GM12878 (cell line): ENCODE measurements at regions not wholly inside any gene's neighbourhood (a gene's known extent, or its start where the extent isn't known, plus 50 kb on each side); places are given as distances from the start of the nearest gene placed in this dataset.

ENCODE experiments used
- EP300 ChIP-seq, 2 experiments: fragments of 150-350 bp in 1 of 2; IDR thresholded peaks; 2 replicates each; pipeline ENCODE4 v1.6.1; 2011 to 2012; ENCODE audit warnings: low read depth in 2 of 2, low read length in 2 of 2, borderline replicate concordance in 1 of 2, improper control_type of control experiment in 1 of 2, inconsistent platforms in 1 of 2; ENCODE audit not compliant: control insufficient read depth in 1 of 2
- HCFC1 ChIP-seq: fragments of 150-350 bp; IDR thresholded peaks from 2 replicates; pipeline ENCODE4 v1.6.1; 2014; ENCODE audit warnings: low read length
- IKZF2 ChIP-seq, 2 experiments: fragments of 450-650 bp; IDR thresholded peaks; 2 replicates each; pipeline ENCODE4 v1.6.1; 2017; ENCODE audit warnings: mild to moderate bottlenecking in 2 of 2, moderate library complexity in 2 of 2
- NR2F1 ChIP-seq: fragments of 450-650 bp; conservative IDR thresholded peaks from 2 replicates; pipeline ENCODE4 v1.6.1; 2017; ENCODE audit warnings: mild to moderate bottlenecking
- POLR2A ChIP-seq: IDR thresholded peaks from 2 replicates; pipeline ENCODE4 v1.6.1; 2011; ENCODE audit warnings: low read depth, mild to moderate bottlenecking, low read length
- SIN3A ChIP-seq: IDR thresholded peaks from 2 replicates; pipeline ENCODE4 v1.6.1; 2012; ENCODE audit warnings: low read depth, low read length, improper control_type of control experiment
- SMC3 ChIP-seq: IDR thresholded peaks from 2 replicates; pipeline ENCODE4 v1.6.1; 2011; ENCODE audit warnings: low read length, improper control_type of control experiment, borderline replicate concordance
- SRF ChIP-seq, 2 experiments: IDR thresholded peaks; 2 replicates each; pipeline ENCODE4 v1.6.1; 2011; ENCODE audit warnings: low read depth in 2 of 2, low read length in 2 of 2, mild to moderate bottlenecking in 1 of 2, moderate library complexity in 1 of 2
- SUZ12 ChIP-seq: fragments of 200-600 bp; sonication (generic); IDR thresholded peaks from one replicate; pipeline ENCODE4 v1.6.1; 2018; ENCODE audit warnings: antibody characterized with exemption, mild to moderate bottlenecking; ENCODE audit not compliant: unreplicated experiment
- TF ChIP-seq, protein P1 (sequence below), 3 experiments: IDR thresholded peaks in 2 of 3; conservative IDR thresholded peaks in 1 of 3; 2 replicates each; pipeline ENCODE4 v1.5.1; 2011; ENCODE audit warnings: low read depth in 3 of 3, low read length in 3 of 3, mild to moderate bottlenecking in 3 of 3, control low read depth in 2 of 3, moderate library complexity in 2 of 3, inconsistent platforms in 1 of 3, mixed read lengths in 1 of 3; ENCODE audit not compliant: control insufficient read depth in 2 of 3, insufficient read depth in 1 of 3; ENCODE audit errors: extremely low read depth in 1 of 3
- TF ChIP-seq, protein P2 (sequence below): IDR thresholded peaks from 2 replicates; pipeline ENCODE4 v1.6.1; 2012; ENCODE audit warnings: mild to moderate bottlenecking, low read depth, low read length
- TF ChIP-seq, protein P3 (sequence below): IDR thresholded peaks from 2 replicates; pipeline ENCODE4 v1.6.1; 2012; ENCODE audit warnings: low read length, inconsistent platforms

DNA sequence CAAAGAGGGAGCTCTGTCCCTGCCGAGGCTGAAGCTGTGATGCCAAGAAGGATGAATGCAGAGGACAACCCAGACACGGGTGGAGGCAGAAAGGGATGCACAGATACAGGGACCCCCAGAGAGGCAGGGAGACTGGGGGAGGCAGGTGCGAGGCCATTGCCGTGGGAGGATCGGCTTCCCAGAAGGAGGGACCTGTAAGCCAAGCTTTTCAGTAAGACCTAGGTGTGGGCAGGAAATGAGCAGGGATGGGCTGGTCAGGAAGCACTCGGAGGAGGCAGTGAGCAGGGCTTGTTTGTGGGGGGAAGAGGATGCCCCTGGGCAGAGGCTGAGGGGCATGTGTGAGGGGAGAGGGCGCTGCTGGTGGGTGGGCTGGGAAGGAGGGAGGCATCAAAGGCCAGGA, 67.7 kb upstream of the WNT4 start:
- TF ChIP-seq, protein P1, sequence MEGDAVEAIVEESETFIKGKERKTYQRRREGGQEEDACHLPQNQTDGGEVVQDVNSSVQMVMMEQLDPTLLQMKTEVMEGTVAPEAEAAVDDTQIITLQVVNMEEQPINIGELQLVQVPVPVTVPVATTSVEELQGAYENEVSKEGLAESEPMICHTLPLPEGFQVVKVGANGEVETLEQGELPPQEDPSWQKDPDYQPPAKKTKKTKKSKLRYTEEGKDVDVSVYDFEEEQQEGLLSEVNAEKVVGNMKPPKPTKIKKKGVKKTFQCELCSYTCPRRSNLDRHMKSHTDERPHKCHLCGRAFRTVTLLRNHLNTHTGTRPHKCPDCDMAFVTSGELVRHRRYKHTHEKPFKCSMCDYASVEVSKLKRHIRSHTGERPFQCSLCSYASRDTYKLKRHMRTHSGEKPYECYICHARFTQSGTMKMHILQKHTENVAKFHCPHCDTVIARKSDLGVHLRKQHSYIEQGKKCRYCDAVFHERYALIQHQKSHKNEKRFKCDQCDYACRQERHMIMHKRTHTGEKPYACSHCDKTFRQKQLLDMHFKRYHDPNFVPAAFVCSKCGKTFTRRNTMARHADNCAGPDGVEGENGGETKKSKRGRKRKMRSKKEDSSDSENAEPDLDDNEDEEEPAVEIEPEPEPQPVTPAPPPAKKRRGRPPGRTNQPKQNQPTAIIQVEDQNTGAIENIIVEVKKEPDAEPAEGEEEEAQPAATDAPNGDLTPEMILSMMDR (IDR thresholded peaks at IDR 0.05 in 2 of 3, conservative IDR thresholded peaks at IDR 0.05 in 1 of 3; ENCODE audit: control insufficient read depth in 2 of 3, extremely low read depth in 1 of 3, insufficient read depth in 1 of 3, low read depth in 3 of 3, low read length in 3 of 3): no peak
- TF ChIP-seq, protein P2, sequence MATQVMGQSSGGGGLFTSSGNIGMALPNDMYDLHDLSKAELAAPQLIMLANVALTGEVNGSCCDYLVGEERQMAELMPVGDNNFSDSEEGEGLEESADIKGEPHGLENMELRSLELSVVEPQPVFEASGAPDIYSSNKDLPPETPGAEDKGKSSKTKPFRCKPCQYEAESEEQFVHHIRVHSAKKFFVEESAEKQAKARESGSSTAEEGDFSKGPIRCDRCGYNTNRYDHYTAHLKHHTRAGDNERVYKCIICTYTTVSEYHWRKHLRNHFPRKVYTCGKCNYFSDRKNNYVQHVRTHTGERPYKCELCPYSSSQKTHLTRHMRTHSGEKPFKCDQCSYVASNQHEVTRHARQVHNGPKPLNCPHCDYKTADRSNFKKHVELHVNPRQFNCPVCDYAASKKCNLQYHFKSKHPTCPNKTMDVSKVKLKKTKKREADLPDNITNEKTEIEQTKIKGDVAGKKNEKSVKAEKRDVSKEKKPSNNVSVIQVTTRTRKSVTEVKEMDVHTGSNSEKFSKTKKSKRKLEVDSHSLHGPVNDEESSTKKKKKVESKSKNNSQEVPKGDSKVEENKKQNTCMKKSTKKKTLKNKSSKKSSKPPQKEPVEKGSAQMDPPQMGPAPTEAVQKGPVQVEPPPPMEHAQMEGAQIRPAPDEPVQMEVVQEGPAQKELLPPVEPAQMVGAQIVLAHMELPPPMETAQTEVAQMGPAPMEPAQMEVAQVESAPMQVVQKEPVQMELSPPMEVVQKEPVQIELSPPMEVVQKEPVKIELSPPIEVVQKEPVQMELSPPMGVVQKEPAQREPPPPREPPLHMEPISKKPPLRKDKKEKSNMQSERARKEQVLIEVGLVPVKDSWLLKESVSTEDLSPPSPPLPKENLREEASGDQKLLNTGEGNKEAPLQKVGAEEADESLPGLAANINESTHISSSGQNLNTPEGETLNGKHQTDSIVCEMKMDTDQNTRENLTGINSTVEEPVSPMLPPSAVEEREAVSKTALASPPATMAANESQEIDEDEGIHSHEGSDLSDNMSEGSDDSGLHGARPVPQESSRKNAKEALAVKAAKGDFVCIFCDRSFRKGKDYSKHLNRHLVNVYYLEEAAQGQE: no peak
- no peak for TF ChIP-seq NR2F1
- TF ChIP-seq, protein P3, sequence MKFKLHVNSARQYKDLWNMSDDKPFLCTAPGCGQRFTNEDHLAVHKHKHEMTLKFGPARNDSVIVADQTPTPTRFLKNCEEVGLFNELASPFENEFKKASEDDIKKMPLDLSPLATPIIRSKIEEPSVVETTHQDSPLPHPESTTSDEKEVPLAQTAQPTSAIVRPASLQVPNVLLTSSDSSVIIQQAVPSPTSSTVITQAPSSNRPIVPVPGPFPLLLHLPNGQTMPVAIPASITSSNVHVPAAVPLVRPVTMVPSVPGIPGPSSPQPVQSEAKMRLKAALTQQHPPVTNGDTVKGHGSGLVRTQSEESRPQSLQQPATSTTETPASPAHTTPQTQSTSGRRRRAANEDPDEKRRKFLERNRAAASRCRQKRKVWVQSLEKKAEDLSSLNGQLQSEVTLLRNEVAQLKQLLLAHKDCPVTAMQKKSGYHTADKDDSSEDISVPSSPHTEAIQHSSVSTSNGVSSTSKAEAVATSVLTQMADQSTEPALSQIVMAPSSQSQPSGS: no peak
- TF ChIP-seq POLR2A: no peak
- TF ChIP-seq SIN3A: no peak
- no peak for TF ChIP-seq SMC3
- TF ChIP-seq EP300 (IDR thresholded peaks at IDR 0.05; ENCODE audit: borderline replicate concordance in 1 of 2, control insufficient read depth in 1 of 2, low read depth in 2 of 2, low read length in 2 of 2): no peak
- TF ChIP-seq IKZF2 (IDR thresholded peaks at IDR 0.05): no peak
- no peak for TF ChIP-seq SUZ12
- TF ChIP-seq HCFC1: no peak
- TF ChIP-seq SRF (IDR thresholded peaks at IDR 0.05; ENCODE audit: low read depth in 2 of 2, low read length in 2 of 2): no peak
